IMR-90 (cell line): ENCODE measurements at regions not wholly inside any gene's neighbourhood (a gene's known extent, or its start where the extent isn't known, plus 50 kb on each side); places are given as distances from the start of the nearest gene placed in this dataset.
A peak's percentile ranks its signal among the peaks of the same experiment; 100 is the strongest.

Experiments used
- ATAC-seq: fragments of 200-7000 bp; cut with Tn5 transposase; 2 replicates; pipeline ENCODE4 v1.9.1; 2020; ENCODE audit warnings: low read depth, mild to moderate bottlenecking, moderate library complexity
- BruUV-seq: library from RNA; stranded (reverse); fragments of 400-500 nt; replicated peaks from 2 replicates; lab custom pipeline; 2021; lab: Mats Ljungman, UMichigan
- CTCF ChIA-PET: fragments of 300-600 bp; formaldehyde crosslinking; extraction: SDS; loops from one replicate; lab custom pipeline; 2021; ENCODE audit warnings: antibody characterized with exemption; lab: Yijun Ruan, JAX
- POLR2A ChIA-PET: fragments of 300-600 bp; sonication (Branson Sonifier 250); formaldehyde crosslinking; loops from one replicate; lab custom pipeline; 2022; ENCODE audit warnings: antibody characterized with exemption; ENCODE audit not compliant: unreplicated experiment; lab: Charles Lee
- DNase-seq: peaks from one replicate; pipeline ENCODE4 v3.0.0; 2013
- H2AFZ ChIP-seq: replicated peaks from 2 replicates; pipeline ENCODE3; 2013; ENCODE audit warnings: low read length, mild to moderate bottlenecking; ENCODE audit not compliant: poor library complexity
- H2AK5ac ChIP-seq: 2 replicates; pipeline ENCODE4 v1.6.1; 2013; ENCODE audit warnings: low read depth, low read length, inconsistent platforms
- H2AK9ac ChIP-seq: replicated peaks from 2 replicates; pipeline ENCODE3; 2013; ENCODE audit warnings: mild to moderate bottlenecking, low read depth, low read length, moderate library complexity; ENCODE audit not compliant: poor library complexity
- H2BK120ac ChIP-seq: 2 replicates; pipeline ENCODE4 v1.6.1; 2013; ENCODE audit warnings: low read depth, low read length, inconsistent platforms
- H2BK15ac ChIP-seq: 3 replicates; pipeline ENCODE4 v1.6.1; 2013; ENCODE audit warnings: low read depth, low read length, inconsistent platforms
- H2BK20ac ChIP-seq: 2 replicates; pipeline ENCODE4 v1.6.1; 2013; ENCODE audit warnings: low read depth, mild to moderate bottlenecking, inconsistent platforms, low read length, moderate library complexity
- H2BK5ac ChIP-seq: 2 replicates; pipeline ENCODE4 v1.6.1; 2013; ENCODE audit warnings: mild to moderate bottlenecking, low read depth, low read length, inconsistent platforms; ENCODE audit not compliant: poor library complexity, severe bottlenecking
- H3K14ac ChIP-seq: replicated peaks from 2 replicates; pipeline ENCODE4 v1.6.1; 2013; ENCODE audit warnings: low read depth, low read length, inconsistent platforms
- H3K18ac ChIP-seq: 2 replicates; pipeline ENCODE4 v1.6.1; 2013; ENCODE audit warnings: low read depth, low read length, control low read depth
- H3K23ac ChIP-seq: 2 replicates; pipeline ENCODE4 v1.6.1; 2013; ENCODE audit warnings: low read depth, low read length, inconsistent platforms
- H3K27ac ChIP-seq: 2 replicates; pipeline ENCODE4 v1.5.1; 2013; ENCODE audit warnings: mild to moderate bottlenecking, control low read depth, low read length; ENCODE audit not compliant: insufficient read depth
- H3K27me3 ChIP-seq: 2 replicates; pipeline ENCODE4 v1.6.1; 2013; ENCODE audit warnings: low read length; ENCODE audit not compliant: control insufficient read depth, insufficient read depth
- H3K36me3 ChIP-seq: 2 replicates; pipeline ENCODE4 v1.6.1; 2013; ENCODE audit warnings: low read length, mixed read lengths; ENCODE audit not compliant: control insufficient read depth, insufficient read depth
- H3K4ac ChIP-seq: 2 replicates; pipeline ENCODE4 v1.6.1; 2013; ENCODE audit warnings: low read depth, low read length, inconsistent platforms
- H3K4me1 ChIP-seq: 2 replicates; pipeline ENCODE4 v1.6.1; 2013; ENCODE audit warnings: low read length, mixed read lengths; ENCODE audit not compliant: control insufficient read depth, insufficient read depth
- H3K4me2 ChIP-seq: 2 replicates; pipeline ENCODE4 v1.6.1; 2013; ENCODE audit warnings: low read depth, mild to moderate bottlenecking, control low read depth, low read length, moderate library complexity
- H3K4me3 ChIP-seq: 2 replicates; pipeline ENCODE4 v1.5.1; 2013; ENCODE audit warnings: low read depth, mild to moderate bottlenecking, control low read depth, low read length, moderate library complexity; ENCODE audit not compliant: insufficient read depth
- H3K56ac ChIP-seq: 2 replicates; pipeline ENCODE4 v1.6.1; 2013; ENCODE audit warnings: low read length, inconsistent platforms; ENCODE audit not compliant: insufficient read depth; ENCODE audit errors: extremely low read depth
- H3K79me1 ChIP-seq, 2 experiments: 2 replicates each; pipeline ENCODE4 v1.6.1; 2013; ENCODE audit warnings: low read length in 2 of 2, inconsistent platforms in 1 of 2, low read depth in 1 of 2
- H3K9ac ChIP-seq: 2 replicates; pipeline ENCODE4 v1.6.1; 2013; ENCODE audit warnings: low read depth, low read length, control low read depth
- H3K9me1 ChIP-seq: 2 replicates; pipeline ENCODE4 v1.6.1; 2013; ENCODE audit warnings: low read length, inconsistent platforms; ENCODE audit not compliant: insufficient read depth
- H3K9me3 ChIP-seq: 2 replicates; pipeline ENCODE4 v1.6.1; 2013; ENCODE audit warnings: low read length; ENCODE audit not compliant: control insufficient read depth, insufficient read depth
- H4K20me1 ChIP-seq: 2 replicates; pipeline ENCODE4 v1.6.1; 2013; ENCODE audit warnings: low read length, inconsistent platforms; ENCODE audit not compliant: insufficient read depth
- H4K5ac ChIP-seq: 2 replicates; pipeline ENCODE4 v1.6.1; 2013; ENCODE audit warnings: mild to moderate bottlenecking, low read depth, low read length, control low read depth
- H4K8ac ChIP-seq, 2 experiments: 2 replicates each; pipeline ENCODE4 v1.6.1; 2013; ENCODE audit warnings: low read depth in 2 of 2, low read length in 2 of 2, control low read depth in 1 of 2, inconsistent platforms in 1 of 2
- H4K91ac ChIP-seq: 2 replicates; pipeline ENCODE4 v1.6.1; 2013; ENCODE audit warnings: low read depth, low read length, inconsistent platforms; ENCODE audit not compliant: insufficient read depth
- MAFK ChIP-seq: IDR thresholded peaks from 2 replicates; pipeline ENCODE4 v1.6.1; 2012; ENCODE audit warnings: low read depth, low read length, improper control_type of control experiment
- USF2 ChIP-seq: fragments of 150-350 bp; IDR thresholded peaks from 2 replicates; pipeline ENCODE4 v1.6.1; 2017; ENCODE audit warnings: mild to moderate bottlenecking, antibody characterized with exemption, low read length, low read depth
- WGBS, 2 experiments: methylation state at CpG; one replicate each; pipeline versions ENCODE4 v1.1.5 to v1.1.7; 2013; ENCODE audit warnings: missing lambda C conversion rate in 2 of 2; ENCODE audit not compliant: insufficient read length in 1 of 2; ENCODE audit errors: extremely low coverage in 2 of 2; 5-methylcytosine and 5-hydroxymethylcytosine counted together
- dilution Hi-C: fragments of 300-500 bp; cut with HindIII; formaldehyde crosslinking; loops from one replicate; pipeline ENCODE4 v1.14.3; 2018; ENCODE audit warnings: low sequenced_read_pairs; ENCODE audit not compliant: unreplicated experiment
- in situ Hi-C: fragments of 300-500 bp; cut with MboI; formaldehyde crosslinking; loops from 3 replicates; pipeline ENCODE4 v1.14.3; 2019; ENCODE audit warnings: low sequenced_read_pairs, inconsistent platforms, mixed read lengths
- intact Hi-C: fragments of 100-400 bp; cut with micrococcal nuclease; formaldehyde crosslinking; loops from 2 replicates; pipeline ENCODE4 v1.10.0; 2022

- intact Hi-C loops (no loop called here), in situ Hi-C loops (no loop called here), dilution Hi-C loops (no loop called here)
- Histone ChIP-seq H3K4ac (no peak overlapping the region), H3K36me3 (no peaks in the 10 kb centered on the region), H4K8ac (no peak overlapping the region), H2AK5ac (no peak overlapping the region), H4K91ac (no peak overlapping the region), H3K14ac (no peak overlapping the region), H2AFZ (no peak overlapping the region), H3K79me1 (no peaks in the 10 kb centered on the region), H3K23ac (no peak overlapping the region), H3K9me1 (no peaks in the 10 kb centered on the region), H3K4me2 (no peak overlapping the region), H2BK120ac (no peak overlapping the region), H4K5ac (no peak overlapping the region), H3K9ac (no peak overlapping the region), H4K20me1 (no peaks in the 10 kb centered on the region), H2BK5ac (no peak overlapping the region), H3K18ac (no peak overlapping the region), H3K4me1 (no peaks in the 10 kb centered on the region), H2BK20ac (no peak overlapping the region), H2BK15ac (no peak overlapping the region), H3K9me3 (0 out of 2 replicates have a peak, but pooled peaks cover 4% of the 10 kb centered on the region), H3K56ac (no peak overlapping the region), H3K27me3 (no peaks in the 10 kb centered on the region), H3K27ac (no peak overlapping the region), H2AK9ac (no peak overlapping the region), H3K4me3 (no peak overlapping the region)
- BruUV-seq = no TSS peak
- no peak for ATAC-seq
- no CpG with 5 or more reads among the region's 1 CpG for WGBS, 2 experiments
- ChIA-PET CTCF (no interaction called here), POLR2A (no interaction called here)
- TF ChIP-seq MAFK (peak; percentile 57), USF2 (no peak)
- DNase-seq = no peak
These were observed 373.6 kb upstream of the COX7C start for GRCh38 chr5:86244153-86244552.
